GM18520 (cell line): ENCODE measurements at regions not wholly inside any gene's neighbourhood (a gene's known extent, or its start where the extent isn't known, plus 50 kb on each side); places are given as distances from the start of the nearest gene placed in this dataset.
"Not testable (repeated sequence)": the region's sequence is repeated elsewhere in the genome, so short reads cannot be mapped to it uniquely, and the experiment has no call there.

Experiments
- ATAC-seq: cut with Tn5 transposase; IDR thresholded peaks from one replicate; pipeline ENCODE4 v1.9.1; 2021; ENCODE audit not compliant: unreplicated experiment

DNA sequence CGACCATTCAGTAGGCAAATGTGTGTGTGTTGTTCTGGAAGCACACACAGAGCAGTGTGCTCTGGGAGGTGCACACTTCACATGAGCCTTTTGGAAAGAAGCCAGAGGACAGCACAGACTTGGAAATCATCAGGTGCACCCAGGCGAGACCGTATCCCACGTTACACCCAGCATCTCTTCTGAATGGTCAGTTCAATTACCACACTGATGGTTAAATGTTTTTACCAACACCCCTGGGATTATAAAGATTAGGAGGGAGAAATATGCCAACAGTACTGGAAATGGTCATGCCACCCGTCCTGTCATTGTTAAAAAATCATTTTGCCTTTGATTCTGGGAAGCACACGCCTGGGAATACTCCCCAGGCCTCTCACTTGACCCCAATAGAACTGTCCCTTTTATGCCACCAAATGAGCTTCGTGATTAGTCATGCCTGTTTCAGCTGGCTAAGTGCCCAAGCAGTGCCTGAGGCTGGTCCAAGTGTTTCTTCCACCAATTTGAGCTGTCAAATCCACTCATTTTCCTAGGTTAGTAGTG lies 183.7 kb downstream of the NRP2 start:
- ATAC-seq, result no peak

DNA sequence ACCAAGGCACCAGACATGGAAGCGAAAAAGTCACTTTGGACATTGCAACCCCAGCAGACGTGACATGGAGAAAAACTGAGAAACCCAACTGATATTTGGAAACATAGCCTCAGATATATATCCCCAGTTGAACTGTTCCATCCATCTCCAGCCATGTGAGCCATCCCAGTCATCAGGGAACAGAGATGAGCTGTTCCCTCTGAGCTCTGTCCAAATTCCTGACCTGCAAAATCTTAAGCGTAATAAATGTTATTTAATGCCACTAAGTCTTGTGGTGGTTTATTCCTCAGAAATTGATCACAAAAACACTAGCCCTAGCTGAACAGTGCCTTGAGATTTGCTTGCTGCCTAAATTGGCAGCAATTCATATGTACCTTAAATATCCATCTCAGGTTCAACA lies 182.8 kb downstream of the NRP2 start:
- ATAC-seq, result no peak

- ATAC-seq, result no peak
These were observed 182.2 kb downstream of the NRP2 start for GRCh38 chr2:205864491-205864890.

DNA sequence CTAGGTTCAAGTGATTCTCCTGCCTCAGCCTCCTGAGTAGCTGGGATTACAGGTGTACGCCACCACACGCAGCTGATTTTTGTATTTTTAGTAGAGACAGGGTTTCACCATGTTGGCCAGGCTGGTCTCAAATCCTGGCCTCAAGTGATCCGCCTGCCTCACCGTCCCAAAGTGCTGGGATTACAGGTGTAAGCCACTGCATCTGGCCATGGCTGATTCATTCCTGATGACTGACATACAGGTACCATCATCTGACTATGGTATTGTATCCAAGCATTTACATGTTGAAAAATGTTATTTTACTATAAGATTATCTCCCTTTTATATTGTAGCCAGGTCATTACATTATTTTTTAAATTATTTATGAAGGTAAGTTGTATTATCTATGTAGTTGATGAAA lies 180.5 kb downstream of the NRP2 start:
- ATAC-seq, result not testable (repeated sequence)

DNA sequence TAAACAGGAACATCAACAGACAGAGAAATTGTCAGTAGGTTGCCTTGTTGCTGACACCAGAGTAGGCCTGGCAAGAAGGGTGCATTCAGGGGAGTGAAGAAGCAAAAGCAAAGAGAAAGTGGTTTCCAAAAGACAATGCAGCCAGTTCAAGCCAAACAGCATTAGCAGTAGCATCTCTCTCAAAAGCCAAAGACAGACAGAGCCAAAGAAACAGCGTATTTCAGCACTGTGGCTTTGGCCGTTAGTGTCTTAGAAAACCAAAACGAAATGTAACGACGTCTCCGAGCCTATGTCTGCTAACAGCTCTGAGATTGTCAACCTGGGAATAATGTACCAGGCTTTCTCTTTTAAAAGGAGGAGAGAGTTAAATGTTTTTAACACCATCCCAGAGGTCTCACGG lies 178.6 kb downstream of the NRP2 start:
- no peak for ATAC-seq

DNA sequence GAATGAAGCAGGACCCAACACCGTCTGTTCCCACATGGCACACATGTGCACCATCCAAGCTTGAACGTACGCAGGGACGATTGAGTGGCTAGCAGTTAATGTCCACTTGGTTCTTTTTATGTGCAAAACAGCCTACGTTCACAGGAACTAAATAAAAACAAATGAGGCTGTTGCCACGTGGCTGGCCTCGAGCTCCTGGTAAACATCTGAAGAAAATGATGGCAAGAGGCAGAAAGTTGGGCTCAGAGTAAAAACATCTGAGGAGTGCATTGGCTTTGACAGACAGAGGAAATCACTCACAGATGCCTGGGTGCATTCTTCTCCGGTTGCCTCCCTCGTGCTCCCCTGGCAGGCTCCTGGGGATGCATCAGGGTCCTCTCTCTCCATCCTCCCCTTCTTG lies 177.9 kb downstream of the NRP2 start:
- no peak for ATAC-seq

DNA sequence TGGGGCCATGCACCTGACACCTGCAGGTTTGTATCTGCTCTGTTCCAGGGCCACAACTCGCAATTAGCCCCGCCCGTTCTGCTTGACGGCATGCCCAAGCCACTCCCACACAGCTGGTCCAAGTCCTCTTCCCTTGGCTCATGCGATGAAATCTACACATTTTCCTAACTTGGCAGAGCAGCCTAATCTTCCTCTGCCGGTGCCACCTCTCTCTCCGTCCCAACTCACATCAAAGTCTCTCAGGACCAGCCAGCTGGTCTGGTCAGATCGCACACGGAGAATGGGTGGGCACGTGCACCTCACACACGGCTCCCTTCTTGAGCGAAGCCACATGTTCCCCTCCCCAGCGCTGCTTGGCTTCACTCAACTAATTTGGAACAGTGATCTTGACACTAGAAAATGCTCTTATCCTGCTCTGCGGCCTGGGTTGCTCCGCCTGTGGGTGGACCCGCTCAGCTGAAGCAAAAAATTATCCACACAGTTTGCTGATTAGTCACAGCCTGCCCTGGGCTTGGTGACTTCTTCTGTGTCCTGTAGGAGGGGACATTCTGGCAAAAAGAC lies 176.7 kb downstream of the NRP2 start:
- no peak for ATAC-seq

DNA sequence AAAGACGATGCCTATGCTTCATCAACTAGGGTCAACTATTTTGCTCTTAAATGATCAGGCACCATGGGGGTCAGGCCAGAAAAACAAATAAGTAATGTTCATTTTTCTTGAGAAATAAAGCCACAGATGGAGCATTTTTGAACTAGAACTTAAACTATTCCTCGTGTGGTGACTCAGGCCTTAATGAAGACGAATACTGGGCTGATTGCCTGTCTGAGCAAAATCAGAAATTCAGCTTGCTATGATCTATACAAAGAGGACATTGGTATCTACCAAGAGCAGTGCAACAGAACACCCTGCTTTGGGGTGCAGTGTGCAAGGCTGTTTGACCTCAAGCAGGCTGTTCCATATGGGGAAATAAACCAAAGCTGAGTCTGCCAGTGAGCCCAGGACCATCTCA lies 176.0 kb downstream of the NRP2 start:
- ATAC-seq, result no peak

GRCh38 chr2:205857520-205858237 lies 175.4 kb downstream of the NRP2 start:
- peak; percentile 39 for ATAC-seq

DNA sequence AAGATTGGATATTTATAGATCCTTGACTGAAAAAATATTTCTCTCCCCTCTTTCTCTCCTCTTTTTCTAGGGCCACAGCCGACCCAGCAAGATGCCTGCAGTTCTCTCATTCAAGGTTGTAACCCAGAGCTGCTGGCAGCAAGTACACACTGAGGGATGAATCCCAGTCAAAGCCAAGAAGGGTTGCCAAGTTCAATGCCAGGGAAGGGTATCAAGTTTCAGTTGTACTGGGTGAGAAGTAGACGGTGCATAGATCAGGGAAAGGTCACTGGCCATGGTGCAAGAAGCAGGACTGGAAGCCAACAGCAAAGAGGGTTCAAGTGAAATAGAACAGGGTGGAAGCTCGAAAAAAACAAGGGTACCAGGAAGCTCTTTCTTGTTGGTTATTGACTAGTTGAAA lies 170.2 kb downstream of the NRP2 start:
- ATAC-seq, result no peak

GRCh38 chr2:205850611-205851010 lies 168.3 kb downstream of the NRP2 start:
- no peak for ATAC-seq

DNA sequence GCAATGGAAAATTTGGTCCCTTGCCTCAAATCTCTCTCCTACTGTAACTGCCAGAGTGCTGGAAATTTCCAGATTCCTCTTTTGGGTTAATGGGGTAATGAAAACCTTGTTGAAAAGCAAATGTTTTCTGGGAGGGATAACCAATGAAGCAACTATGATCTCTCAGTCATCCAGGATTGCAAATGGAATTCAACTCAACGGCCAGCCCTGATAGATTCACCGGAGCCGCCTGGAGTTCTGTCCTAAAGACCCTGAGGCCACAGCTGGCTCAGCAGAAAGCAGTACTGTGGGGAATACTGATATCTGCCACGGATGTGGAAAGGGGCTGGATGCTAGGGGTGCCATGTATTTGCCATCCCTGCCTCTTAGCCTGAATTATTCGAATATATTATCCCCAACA lies 167.8 kb downstream of the NRP2 start:
- no peak for ATAC-seq

- no peak for ATAC-seq
These were observed 166.8 kb downstream of the NRP2 start for GRCh38 chr2:205849136-205849535.

DNA sequence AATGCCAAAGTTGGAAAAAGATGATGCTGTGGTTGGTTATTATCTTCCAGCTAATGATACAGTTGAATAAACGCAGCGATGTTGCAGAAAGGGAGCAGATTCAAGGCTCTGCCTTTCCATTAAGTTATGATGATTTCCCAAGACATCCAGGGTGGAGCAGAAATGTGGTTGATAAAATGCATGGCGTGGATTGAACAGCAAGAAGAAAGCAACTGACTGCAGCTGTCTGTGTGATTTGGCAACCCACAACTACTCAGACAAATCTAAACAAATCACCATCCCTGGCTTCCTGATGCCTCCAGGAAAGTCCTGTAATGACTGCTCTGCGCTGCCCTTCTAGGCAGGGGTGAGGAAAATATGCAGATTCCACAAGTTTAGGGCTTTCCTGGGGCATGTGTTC lies 166.3 kb downstream of the NRP2 start:
- ATAC-seq, result no peak
